ENCODE measurements at regions not wholly inside any gene's neighbourhood (a gene's known extent, or its start where the extent isn't known, plus 50 kb on each side); places are given as distances from the start of the nearest gene placed in this dataset.
"Not testable (repeated sequence)": the region's sequence is repeated elsewhere in the genome, so short reads cannot be mapped to it uniquely, and the experiment has no call there.

DNA sequence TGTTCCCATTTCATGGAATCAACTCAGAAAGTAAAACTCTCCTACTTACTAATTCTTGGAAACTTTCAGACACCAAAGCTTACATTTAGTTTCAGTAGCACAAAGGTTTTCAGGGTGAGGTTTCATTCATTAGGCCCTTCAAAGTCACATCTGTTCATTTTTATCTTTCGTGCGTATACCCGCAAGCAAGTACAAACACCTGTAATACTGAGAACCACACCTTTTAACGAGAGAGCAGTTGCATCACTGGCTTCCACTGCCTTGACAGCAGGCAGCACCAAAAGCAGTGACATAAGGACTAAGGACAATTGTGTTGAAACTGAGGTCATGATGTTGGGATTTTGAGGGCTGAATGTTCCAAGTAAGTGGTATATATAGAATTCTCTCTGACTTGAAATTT, 60.5 kb downstream of the GOLGA6L22 start:
- DNase-seq: not testable (repeated sequence)

DNA sequence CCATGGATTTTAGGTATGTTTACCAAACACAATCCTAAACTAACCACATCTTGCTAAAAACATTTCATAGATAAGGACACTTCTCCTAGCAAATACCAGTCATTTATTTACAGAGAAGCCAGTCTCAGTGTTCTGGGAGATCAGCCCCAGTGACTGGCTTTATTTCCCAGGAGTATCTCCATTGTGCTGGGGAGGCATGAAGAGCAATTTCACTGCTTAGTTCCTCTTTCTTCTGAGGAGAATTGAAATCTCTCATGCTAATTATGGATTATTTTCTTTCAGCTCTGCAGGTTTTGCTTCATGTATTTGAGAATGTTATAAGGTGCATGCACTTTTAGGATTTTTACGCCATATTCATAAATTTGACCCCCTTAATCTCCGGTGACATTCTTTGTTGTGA, 67.8 kb downstream of the GOLGA6L22 start:
- DNase-seq: not testable (repeated sequence)

DNA sequence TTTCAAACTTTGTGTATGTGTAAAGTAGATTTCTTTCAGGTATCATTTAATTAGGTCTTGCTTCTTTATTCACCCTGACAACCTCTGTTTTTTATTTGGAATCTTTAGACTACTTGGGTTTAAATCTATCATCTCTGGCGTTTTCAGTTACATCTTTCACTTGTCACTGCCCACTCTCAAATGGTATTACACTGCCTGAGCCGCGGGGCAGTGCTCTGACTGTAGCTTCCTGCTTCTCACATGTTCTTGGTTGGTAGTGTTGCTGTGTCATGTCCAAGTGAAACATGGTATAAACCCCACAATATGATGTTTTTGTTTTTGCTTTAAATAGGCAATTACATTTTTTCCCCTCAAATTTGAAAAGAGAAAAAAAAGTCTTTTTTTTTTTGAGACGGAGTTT, 68.3 kb downstream of the GOLGA6L22 start:
- DNase-seq: not testable (repeated sequence)

DNA sequence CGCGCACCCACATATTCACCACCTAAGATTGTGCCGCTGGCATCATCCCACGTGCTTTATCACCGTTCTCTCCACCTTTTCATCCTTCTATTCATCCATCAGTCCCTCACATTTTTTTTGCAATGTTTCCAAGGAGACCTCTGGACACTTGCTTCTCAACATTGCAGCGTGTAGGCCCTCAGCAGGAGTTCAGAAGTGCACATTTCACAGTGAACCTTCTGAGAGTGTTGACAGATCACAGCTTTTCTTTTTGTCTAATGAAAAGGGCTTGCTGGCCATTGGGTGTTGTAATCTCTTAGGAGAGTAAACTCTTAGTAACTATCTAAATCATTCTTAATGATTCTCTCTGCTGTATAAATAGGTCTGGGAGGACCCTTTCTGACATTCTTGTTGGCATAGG, 70.5 kb downstream of the GOLGA6L22 start:
- not testable (repeated sequence) for DNase-seq

DNA sequence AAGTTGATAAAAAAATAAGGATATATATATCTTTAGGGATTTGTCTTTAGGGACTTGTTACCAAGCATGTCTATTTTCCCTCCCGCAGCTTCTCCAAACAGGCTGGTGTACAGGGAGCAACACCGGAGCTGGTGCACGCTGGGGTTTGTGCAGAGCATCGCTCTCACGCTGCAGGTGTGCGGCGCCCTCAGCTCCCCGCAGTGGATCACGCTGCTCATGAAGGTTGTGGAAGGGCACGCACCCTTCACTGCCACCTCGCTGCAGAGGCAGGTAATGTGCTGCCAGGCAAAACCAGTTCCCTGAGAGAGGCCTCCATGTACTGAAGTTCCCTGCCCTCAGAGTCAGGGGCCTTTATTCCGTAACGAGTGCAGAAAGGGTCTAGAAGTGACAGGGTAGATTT, 101.0 kb downstream of the GOLGA6L22 start:
- not testable (repeated sequence) for DNase-seq

DNA sequence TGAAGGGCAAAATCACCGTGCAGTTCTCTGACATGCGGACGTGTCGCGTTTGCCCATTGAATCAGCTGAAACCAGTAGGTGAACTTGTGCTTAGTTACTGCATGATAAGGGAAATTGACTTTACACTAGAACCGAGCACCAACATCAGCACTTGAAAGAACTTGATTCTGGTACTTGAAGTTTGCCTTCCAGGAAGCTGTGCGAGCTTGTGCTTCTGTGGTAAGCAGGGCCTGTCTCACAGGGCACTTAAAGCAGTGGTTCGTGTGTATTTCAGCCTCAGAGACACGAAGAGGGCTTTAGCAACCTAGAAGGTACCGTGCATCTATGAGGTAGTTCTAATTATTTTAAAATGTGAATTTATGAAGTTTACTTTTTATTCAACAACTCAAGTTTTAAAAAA, 103.0 kb downstream of the GOLGA6L22 start:
- DNase-seq: not testable (repeated sequence)

DNA sequence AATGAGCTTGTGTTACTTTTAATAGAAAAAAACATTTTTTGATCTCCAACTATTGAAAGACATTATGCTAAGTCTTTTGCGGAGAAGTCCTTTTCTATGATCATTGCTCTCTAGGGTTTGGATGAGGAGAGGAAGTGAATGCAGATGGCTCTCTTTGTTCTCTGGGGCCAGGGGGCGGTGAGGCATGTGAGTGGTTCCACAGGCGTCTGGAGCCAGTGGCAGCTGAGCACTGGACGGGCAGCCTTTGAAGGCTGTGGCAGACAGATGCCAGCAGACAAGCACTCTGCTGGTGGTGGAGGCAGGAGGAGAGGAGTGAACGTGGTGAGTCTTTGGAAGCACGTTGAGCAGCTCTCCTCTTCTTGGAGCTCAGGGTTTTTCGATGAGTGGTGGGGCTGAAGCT, 107.8 kb downstream of the GOLGA6L22 start:
- not testable (repeated sequence) for DNase-seq

DNA sequence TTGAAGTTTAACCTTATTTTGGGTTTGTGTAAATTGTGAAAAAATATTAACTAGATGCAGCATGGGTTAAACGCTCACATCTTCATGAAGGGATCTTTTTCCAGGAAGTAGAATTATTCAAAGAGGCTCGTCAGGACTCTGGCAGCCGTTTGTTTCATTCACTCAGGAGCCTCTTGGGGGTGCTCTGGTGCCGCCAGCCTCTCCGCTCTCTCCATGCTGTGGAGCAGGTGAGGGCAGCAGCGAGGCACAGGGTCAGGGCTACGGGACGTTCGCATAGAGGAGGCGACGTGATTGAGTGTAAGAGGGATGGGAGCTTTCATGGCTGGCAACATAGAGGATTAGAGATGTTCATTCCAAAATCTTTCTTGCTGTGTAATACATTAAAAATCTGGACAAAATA, 110.8 kb downstream of the GOLGA6L22 start:
- DNase-seq: not testable (repeated sequence)

DNA sequence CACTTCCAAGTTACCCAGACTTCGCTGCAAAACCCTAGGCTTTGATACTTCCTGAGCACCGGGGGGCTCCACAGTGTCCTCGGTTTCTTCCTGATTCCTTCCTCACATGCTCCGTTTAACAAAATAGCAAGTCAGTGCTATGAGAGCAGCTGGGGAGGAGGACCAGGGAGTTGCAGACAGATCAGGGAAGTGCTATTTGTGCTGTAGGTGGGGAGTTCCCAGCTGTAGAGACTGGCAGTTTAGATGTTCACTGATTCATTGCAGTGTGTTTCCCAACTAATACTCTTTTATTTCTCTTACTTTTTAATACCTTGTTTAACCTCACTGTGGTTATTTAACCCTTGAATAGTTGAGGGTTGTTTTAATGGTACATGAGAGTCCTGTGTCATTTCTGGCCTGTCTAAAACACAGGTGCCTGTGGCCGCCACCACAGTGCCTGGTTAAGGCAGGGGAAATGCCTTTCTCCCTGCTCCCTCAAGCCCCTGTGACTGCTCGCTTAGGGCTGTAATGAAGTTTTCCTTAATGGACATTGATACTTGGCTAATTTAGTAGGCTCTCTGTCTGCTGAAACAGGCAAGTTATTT, 113.5 kb downstream of the GOLGA6L22 start:
- DNase-seq: not testable (repeated sequence)

DNA sequence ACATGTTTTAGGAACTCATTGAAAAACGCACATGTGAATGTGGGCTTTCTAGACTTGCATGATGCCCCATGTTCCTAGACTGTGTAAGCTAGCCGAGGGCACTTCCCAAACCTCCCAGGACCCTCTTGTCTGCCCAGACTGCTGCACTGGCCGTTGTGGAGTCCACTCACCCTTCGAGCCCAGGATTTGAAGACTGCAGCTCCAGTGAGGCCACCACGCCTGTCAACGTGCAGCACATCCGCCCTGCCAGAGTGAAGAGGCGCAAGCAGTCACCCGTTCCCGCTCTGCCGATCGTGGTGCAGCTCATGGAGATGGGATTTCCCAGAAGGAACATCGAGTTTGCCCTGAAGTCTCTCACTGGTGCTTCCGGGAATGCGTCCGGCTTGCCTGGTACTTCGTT, 114.1 kb downstream of the GOLGA6L22 start:
- not testable (repeated sequence) for DNase-seq

DNA sequence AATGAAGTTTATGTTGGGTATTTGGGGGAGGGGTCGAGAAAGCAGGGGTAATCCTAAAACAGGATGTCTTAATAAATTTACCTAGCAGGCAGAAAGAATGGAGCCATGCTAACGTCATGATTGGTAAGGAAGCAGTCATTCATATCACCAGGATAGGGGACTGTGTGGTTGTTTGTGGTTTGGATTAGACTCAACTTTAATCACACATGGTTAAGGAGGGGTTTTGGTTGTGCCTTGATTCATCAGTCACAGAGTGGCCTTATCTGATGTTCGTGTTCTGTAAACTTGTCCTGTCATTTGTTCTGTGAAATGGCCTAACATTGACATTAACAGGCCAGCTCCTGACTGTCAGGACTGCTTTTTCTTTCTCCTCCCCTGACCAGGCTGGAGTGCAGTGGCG, 119.1 kb downstream of the GOLGA6L22 start:
- not testable (repeated sequence) for DNase-seq

DNA sequence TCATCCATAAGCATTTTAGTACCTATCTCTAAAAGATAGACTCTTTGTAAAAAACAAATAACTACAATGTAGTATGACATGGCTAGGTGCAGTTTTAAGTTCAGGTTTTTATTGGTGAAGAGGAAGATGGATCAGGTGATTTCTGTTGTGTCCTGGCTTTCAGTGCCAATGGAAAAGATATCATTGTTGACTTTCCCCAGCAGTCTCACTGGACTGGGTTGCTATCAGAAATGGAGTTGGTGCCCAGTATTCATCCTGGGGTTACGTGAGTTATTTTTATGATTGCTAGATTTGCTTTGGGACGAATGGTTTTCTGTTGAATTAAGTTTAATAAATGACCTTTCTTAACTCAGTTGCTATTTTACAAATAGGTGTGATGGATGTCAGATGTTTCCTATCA, 120.5 kb downstream of the GOLGA6L22 start:
- not testable (repeated sequence) for DNase-seq

DNA sequence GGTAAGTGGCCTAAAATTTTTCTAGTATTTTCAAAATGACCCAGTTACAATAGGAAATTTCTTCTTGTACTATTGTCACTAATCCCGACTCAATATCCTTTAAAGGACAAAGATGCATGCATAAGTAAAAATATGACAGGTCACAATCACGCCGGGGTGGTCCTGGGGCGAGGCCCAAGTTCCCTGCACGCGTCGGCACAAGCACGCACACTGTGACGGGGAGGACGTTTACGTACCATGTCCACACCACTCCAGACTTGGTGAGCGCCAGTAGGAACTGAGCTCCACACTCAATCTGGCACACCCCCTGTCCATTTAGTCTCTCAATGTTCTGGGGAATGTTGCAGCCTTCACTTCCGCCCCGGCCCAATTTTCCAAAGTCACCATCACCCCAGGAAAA, 128.7 kb downstream of the GOLGA6L22 start:
- not testable (repeated sequence) for DNase-seq

DNA sequence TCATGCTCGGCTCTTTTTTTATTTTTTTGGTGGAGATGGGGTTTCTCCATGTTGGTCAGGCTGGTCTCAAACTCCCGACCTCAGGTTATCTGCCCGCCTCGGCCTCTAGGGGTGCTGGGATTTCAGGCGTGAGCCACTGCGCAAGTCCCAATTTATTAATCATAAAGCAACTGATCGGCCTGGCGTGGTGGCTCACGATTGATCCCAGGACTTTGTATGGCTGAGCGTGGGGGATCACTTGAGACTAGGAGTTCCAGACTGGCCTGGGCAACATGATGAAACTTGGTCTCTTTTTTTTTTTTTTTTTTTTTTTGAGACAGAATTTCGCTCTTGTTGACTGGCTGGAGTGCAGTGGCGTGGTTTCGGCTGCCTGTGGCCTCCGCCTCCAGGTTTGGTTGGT, 139.8 kb downstream of the GOLGA6L22 start:
- DNase-seq: not testable (repeated sequence)

DNA sequence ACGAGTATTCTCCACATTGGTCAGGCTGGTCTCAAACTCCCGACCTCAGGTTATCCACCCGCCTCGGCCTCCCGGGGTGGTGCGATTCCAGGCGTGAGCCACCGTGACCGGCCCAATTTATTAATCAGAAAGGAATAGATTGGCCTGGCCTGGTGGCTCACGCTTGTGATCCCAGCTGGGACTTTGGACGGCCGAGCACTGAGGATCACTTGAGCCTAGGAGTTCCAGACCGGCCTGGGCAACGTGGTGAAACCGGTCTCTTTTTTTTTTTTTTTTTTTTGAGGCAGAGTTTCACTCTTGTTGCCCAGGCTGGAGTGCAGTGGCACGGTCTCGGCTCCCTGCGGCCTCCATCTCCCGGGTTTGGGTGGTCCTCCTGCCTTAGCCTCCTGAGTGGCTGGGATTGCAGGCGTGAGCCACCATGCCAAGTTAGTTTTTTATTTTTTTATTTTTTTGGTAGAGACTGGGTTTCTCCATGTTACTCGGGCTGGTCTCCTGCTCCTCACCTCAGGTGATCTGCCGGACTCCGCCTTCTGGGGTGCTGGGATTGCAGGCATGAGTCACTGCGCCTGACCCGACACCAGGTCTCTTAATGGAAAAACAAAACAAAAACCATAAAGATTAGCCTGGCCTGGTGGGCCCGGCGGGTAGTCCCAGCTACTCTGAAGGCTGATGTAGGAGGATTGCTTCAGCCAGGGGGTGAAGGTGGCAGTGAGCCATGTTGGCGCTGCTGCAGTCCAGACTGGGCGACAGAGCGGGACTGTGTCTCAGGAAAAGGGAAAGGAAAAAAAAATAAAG, 141.0 kb downstream of the GOLGA6L22 start:
- not testable (repeated sequence) for DNase-seq

DNA sequence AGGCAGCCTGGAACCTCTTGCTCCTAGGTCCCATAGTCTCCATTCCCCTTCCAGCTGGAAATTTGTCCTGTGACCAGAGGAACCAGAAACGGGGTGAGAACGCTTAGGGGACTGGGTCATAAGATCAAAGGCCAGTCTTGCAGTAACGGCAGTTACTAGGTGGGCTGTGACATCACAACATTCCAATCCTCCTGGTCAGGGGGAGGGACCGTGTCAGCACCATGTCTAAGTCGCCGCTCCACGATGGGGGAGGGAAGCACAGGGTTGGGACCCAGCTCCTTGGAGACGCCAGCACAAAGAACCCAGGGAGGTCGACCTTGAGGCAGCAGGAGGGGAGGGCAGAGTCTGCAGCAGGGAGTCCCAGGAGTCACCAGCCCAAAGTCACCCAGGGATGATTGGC, 158.3 kb downstream of the GOLGA6L22 start:
- DNase-seq: not testable (repeated sequence)

DNA sequence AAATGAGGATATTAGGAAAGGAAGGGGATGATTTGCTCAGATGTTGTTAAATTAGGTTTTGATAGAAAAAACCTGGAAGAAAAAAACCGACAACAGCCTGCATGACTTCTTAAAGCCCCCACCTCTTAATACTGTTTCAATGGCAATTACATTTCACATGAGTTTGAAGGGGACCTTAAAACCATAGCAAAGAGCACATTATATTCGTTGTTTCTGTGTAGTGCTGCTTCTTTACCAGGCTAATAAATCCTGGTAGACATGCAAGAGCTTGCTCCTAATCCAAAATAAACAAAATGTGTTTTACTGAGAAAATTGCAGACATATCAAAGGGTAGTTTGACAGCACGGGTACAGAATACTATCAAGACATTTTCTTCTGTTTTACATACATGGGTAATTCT, 154.7 kb upstream of the NIPA1 start:
- not testable (repeated sequence) for DNase-seq

DNA sequence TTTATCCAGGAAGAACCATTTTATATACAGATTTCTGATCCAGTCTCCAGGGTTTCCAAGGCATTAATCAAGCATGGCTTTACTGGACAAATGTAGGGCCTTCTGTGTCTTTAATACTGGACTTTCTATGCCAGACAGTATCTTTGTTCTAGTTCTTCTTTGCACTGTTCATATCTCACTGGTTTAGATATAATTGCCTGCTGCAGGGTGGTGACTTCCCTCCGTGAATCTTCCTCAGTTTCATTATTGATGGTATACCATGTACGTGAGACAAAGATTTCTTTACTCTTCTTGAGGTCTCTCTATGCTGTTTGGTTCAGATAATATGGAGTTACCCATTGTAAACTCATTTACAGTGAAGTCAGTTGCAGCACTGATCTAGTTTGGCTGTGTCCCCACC, 146.5 kb upstream of the NIPA1 start:
- not testable (repeated sequence) for DNase-seq

DNA sequence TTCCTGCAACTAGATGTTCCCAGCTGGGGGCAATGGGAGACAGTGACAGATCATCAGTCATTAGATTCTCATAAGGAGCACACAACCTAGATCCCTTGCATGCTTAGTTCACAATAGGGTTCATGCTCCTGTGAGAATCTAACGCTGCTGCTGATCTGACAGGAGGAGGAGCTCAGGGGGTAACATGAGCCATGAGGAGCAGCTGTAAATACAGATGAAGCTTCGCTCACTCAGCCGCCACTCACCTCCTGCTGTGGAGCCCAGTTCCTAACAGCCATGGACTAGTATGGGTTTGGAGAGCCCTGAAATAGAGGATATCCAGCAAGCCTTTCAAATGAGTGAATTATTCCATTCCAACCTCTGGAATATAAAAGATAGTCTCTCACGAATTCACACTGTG, 137.0 kb upstream of the NIPA1 start:
- not testable (repeated sequence) for DNase-seq

DNA sequence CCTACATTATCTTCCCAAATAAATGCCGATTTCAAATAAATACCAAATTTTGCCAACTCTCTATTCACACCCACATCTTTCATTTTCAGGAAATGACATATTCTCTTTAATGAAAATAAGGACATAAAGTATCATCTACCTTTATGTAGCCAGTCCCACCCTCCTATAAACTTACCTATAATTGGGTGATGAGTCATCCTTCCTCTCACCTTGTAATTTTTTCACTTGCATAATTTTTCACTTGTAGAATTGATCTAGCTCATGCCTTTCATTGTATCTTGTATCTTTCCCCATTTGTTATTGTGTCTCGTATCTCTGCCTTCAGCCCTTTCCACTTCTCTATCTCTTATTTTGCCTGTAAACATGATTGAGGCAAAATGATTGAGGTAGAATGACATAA, 135.3 kb upstream of the NIPA1 start:
- DNase-seq: not testable (repeated sequence)

DNA sequence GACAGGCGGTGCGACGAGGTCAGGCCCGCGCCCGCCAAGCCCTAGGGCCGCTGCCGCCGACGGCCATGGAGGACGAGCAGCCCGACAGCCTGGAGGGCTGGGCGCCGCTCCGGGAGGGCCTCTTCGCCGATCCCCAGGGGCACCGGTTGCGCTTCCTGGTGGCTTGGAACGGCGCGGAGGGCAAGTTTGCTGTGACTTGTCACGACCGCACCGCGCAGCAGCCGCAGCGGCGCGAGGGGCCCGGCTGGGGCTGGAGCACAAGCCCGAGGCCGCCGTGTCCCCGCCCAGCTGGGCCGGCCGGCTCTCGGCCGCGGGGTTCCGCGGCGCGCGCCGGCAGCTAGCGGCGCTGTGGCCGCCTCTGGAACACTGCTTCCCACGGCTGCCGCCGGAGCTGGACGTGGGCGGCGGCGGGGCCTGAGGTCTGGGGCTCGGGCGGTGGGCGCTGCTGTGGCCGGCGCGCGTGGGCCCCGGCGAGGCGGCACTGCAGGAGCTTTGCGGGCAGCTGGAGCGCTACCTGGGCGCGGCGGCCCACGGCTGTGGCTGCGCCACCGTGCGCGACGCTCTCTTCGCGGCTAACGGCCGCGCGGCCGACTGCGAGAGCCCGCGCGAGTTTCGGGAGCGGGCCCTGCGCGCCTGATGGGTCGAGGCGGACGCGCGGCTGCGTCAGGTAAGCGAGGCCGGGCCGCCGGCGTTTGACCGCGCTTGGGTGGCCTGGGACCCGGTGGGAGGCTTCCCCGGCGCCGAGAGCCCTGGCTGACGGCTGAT, 122.0 kb upstream of the NIPA1 start:
- DNase-seq: peak; percentile 14

DNA sequence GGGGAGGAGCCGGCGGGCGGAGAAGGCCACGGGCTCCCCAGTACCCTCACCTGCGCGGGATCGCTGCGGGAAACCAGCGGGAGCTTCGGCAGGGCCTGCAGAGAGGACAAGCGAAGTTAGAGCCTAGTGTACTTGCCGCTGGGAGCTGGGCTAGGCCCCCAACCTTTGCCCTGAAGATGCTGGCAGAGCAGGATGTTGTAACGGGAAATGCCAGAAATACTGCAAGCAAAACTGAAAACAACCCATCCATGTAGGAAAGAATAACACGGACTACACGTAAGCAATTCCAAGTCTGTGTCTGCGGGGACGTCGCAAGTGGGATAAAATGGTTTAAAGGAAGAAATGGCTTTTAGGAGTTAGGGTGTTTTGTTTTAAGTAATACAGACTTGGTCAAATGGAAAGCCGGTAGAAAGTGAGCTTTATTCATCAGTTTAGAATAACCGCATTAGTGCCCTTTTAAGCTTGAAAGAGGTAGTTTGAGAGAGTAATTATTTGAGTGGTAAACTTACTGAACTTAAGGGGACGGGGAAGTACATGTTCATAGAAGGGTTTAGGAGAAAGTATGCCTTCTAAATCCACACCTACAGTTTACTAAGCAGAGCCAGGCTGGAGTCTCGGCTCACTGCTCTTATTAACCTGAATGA, 121.3 kb upstream of the NIPA1 start:
- DNase-seq: peak; percentile 10

DNA sequence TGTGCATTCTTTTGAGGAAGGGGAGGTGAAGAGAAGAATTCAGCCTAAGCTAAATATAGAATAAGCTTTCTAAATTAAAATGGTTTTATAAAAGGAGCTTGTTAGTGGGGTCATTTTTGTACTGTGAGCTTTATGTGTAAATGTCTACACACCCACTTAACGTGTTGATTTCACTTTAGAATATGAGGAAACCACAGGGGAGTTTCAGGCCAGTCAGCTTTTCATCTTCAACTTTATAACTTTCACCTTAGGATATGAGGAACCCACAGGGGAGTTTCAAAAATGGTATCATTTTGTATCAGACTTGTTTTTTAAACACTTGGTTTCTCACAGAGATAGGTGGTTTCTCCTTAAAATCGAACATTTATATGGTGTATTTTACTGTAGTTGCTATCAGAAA, 120.7 kb upstream of the NIPA1 start:
- DNase-seq: peak; percentile 49
